Astrocyte (in vitro differentiated cells and primary cell): ENCODE measurements at regions not wholly inside any gene's neighbourhood (a gene's known extent, or its start where the extent isn't known, plus 50 kb on each side); places are given as distances from the start of the nearest gene placed in this dataset.

Experiments used
- DNase-seq: peaks from one replicate; pipeline ENCODE4 v3.0.0-alpha.2; 2010; ENCODE audit warnings: low read depth
- FAIRE-seq: peaks from 2 replicates; lab custom pipeline; 2011; peaks lifted over from hg19 to GRCh38; lab: Jason Lieb, UNC
- H2AFZ ChIP-seq: 2 replicates; pipeline ENCODE4 v1.6.0; 2012; ENCODE audit warnings: low read depth, low read length, inconsistent platforms
- H3K27ac ChIP-seq: 2 replicates; pipeline ENCODE4 v1.5.1; 2011; ENCODE audit warnings: low read depth, low read length, inconsistent platforms
- H3K27me3 ChIP-seq: 2 replicates; pipeline ENCODE4 v1.6.0; 2011; ENCODE audit warnings: low read length, inconsistent platforms; ENCODE audit not compliant: insufficient read depth
- H3K36me3 ChIP-seq: 2 replicates; pipeline ENCODE4 v1.5.1; 2011; ENCODE audit warnings: low read length, inconsistent platforms; ENCODE audit not compliant: insufficient read depth
- H3K4me1 ChIP-seq: 2 replicates; pipeline ENCODE4 v1.5.1; 2011; ENCODE audit warnings: low read length, inconsistent platforms; ENCODE audit not compliant: insufficient read depth
- H3K4me2 ChIP-seq: 2 replicates; pipeline ENCODE4 v1.6.0; 2012; ENCODE audit warnings: low read length, inconsistent platforms
- H3K4me3 ChIP-seq: 2 replicates; pipeline ENCODE4 v1.5.1; 2011; ENCODE audit warnings: low read depth, mild to moderate bottlenecking, low read length, inconsistent platforms; ENCODE audit not compliant: insufficient read depth
- H3K79me2 ChIP-seq: 2 replicates; pipeline ENCODE4 v1.6.0; 2012; ENCODE audit warnings: mild to moderate bottlenecking, low read length, inconsistent platforms; ENCODE audit not compliant: insufficient read depth
- H3K9ac ChIP-seq: 2 replicates; pipeline ENCODE4 v1.6.0; 2012; ENCODE audit warnings: mild to moderate bottlenecking, low read length, inconsistent platforms
- H3K9me3 ChIP-seq: 2 replicates; pipeline ENCODE4 v1.5.1; 2012; ENCODE audit warnings: low read depth, mild to moderate bottlenecking, low read length, inconsistent platforms; ENCODE audit not compliant: insufficient read depth
- H4K20me1 ChIP-seq: 2 replicates; pipeline ENCODE4 v1.6.0; 2012; ENCODE audit warnings: low read length, inconsistent platforms; ENCODE audit not compliant: insufficient read depth
- H3K27ac Mint-ChIP-seq: one replicate; pipeline ENCODE4 v1.8.0; 2021; ENCODE audit warnings: mild to moderate bottlenecking, mixed read lengths; ENCODE audit not compliant: unreplicated experiment
- H3K27me3 Mint-ChIP-seq: one replicate; pipeline ENCODE4 v1.8.0; 2021; ENCODE audit warnings: low read depth, mixed read lengths; ENCODE audit not compliant: unreplicated experiment
- H3K36me3 Mint-ChIP-seq: one replicate; pipeline ENCODE4 v1.8.0; 2021; ENCODE audit warnings: low read depth, mixed read lengths; ENCODE audit not compliant: unreplicated experiment
- H3K4me1 Mint-ChIP-seq: one replicate; pipeline ENCODE4 v1.8.0; 2021; ENCODE audit warnings: low read depth, mixed read lengths; ENCODE audit not compliant: unreplicated experiment
- H3K4me3 Mint-ChIP-seq: one replicate; pipeline ENCODE4 v1.8.0; 2021; ENCODE audit warnings: mild to moderate bottlenecking, moderate library complexity, mixed read lengths; ENCODE audit not compliant: unreplicated experiment
- H3K9me3 Mint-ChIP-seq: one replicate; pipeline ENCODE4 v1.8.0; 2021; ENCODE audit warnings: mild to moderate bottlenecking, mixed read lengths; ENCODE audit not compliant: unreplicated experiment
- EZH2 ChIP-seq: IDR thresholded peaks from 2 replicates; pipeline ENCODE4 v1.6.1; 2012; ENCODE audit warnings: mild to moderate bottlenecking, low read length, inconsistent platforms; ENCODE audit not compliant: insufficient read depth
- TF ChIP-seq, protein P1 (sequence below): IDR thresholded peaks from 2 replicates; pipeline ENCODE4 v1.5.1; 2011; ENCODE audit warnings: low read depth, mild to moderate bottlenecking, inconsistent platforms, low read length, moderate library complexity; ENCODE audit not compliant: insufficient read depth

DNA sequence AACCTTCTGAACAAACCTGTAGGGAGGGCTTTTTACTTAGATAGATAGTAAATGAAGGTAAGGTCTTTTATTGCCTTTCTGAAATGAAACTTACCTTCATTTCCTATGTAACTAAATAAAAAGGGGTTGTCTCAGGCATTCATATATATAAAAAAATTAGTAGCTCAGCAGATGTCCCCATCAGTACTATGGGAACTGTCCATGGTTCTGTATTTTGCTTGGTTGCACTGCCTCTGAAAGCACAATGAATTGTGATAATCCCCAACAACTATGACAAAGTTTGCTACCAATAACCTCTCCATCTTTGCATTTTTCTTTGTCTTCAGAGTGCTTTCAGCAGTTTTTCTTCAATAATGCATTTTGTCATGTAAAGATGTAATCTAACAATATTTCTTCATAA lies 222.4 kb downstream of the SLIT2 start:
- Histone ChIP-seq H3K4me2 (no peak overlapping the region), H3K9me3 (no peaks in the 10 kb centered on the region), H4K20me1 (no peaks in the 10 kb centered on the region), H3K4me3 (no peak overlapping the region), H3K4me1 (no peaks in the 10 kb centered on the region), H2AFZ (no peak overlapping the region), H3K9ac (no peak overlapping the region), H3K36me3 (no peaks in the 10 kb centered on the region), H3K27ac (no peak overlapping the region), H3K27me3 (no peaks in the 10 kb centered on the region), H3K79me2 (no peaks in the 10 kb centered on the region)
- DNase-seq (no peak), FAIRE-seq (peak; percentile 68)
- no peaks in the 10 kb centered on the region for H3K27me3 Mint-ChIP-seq
- no peaks in the 10 kb centered on the region for H3K4me1 Mint-ChIP-seq
- H3K27ac Mint-ChIP-seq = no peak overlapping the region
- H3K36me3 Mint-ChIP-seq = no peaks in the 10 kb centered on the region
- no peaks in the 10 kb centered on the region for H3K9me3 Mint-ChIP-seq
- TF ChIP-seq, protein P1, sequence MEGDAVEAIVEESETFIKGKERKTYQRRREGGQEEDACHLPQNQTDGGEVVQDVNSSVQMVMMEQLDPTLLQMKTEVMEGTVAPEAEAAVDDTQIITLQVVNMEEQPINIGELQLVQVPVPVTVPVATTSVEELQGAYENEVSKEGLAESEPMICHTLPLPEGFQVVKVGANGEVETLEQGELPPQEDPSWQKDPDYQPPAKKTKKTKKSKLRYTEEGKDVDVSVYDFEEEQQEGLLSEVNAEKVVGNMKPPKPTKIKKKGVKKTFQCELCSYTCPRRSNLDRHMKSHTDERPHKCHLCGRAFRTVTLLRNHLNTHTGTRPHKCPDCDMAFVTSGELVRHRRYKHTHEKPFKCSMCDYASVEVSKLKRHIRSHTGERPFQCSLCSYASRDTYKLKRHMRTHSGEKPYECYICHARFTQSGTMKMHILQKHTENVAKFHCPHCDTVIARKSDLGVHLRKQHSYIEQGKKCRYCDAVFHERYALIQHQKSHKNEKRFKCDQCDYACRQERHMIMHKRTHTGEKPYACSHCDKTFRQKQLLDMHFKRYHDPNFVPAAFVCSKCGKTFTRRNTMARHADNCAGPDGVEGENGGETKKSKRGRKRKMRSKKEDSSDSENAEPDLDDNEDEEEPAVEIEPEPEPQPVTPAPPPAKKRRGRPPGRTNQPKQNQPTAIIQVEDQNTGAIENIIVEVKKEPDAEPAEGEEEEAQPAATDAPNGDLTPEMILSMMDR = no peak
- TF ChIP-seq EZH2 = no peak
- no peak overlapping the region for H3K4me3 Mint-ChIP-seq

DNA sequence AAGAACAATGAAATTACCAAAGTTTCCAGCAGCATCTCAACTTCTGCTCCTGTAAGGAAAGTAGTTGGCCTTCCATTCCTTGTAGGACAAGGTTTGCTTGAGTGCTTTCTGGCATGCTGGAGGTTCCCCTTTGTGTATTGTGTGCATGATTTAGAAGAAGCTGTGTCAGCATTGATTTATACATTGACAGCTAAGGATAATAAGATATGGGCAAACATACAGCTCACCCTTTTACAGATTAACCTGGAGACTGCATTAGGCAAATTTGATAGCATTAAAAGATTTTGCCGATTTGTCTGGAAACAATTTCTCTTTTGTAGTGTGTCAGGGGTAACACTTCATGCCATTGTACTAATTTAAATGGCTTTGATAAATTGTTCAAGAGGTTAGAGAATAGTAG lies 221.8 kb upstream of the PACRGL start:
- Histone ChIP-seq H3K36me3 (no peaks in the 10 kb centered on the region), H4K20me1 (no peaks in the 10 kb centered on the region), H3K4me1 (no peaks in the 10 kb centered on the region), H3K4me3 (no peak overlapping the region), H2AFZ (no peak overlapping the region), H3K27ac (no peak overlapping the region), H3K9me3 (no peaks in the 10 kb centered on the region), H3K9ac (no peak overlapping the region), H3K27me3 (no peaks in the 10 kb centered on the region), H3K4me2 (no peak overlapping the region), H3K79me2 (no peaks in the 10 kb centered on the region)
- H3K4me1 Mint-ChIP-seq = no peaks in the 10 kb centered on the region
- no peaks in the 10 kb centered on the region for H3K9me3 Mint-ChIP-seq
- H3K36me3 Mint-ChIP-seq = no peaks in the 10 kb centered on the region
- no peak for FAIRE-seq
- no peak overlapping the region for H3K27ac Mint-ChIP-seq
- no peaks in the 10 kb centered on the region for H3K27me3 Mint-ChIP-seq
- no peak overlapping the region for H3K4me3 Mint-ChIP-seq
- no peak for DNase-seq
- TF ChIP-seq EZH2 = no peak
- TF ChIP-seq, protein P1 = no peak

DNA sequence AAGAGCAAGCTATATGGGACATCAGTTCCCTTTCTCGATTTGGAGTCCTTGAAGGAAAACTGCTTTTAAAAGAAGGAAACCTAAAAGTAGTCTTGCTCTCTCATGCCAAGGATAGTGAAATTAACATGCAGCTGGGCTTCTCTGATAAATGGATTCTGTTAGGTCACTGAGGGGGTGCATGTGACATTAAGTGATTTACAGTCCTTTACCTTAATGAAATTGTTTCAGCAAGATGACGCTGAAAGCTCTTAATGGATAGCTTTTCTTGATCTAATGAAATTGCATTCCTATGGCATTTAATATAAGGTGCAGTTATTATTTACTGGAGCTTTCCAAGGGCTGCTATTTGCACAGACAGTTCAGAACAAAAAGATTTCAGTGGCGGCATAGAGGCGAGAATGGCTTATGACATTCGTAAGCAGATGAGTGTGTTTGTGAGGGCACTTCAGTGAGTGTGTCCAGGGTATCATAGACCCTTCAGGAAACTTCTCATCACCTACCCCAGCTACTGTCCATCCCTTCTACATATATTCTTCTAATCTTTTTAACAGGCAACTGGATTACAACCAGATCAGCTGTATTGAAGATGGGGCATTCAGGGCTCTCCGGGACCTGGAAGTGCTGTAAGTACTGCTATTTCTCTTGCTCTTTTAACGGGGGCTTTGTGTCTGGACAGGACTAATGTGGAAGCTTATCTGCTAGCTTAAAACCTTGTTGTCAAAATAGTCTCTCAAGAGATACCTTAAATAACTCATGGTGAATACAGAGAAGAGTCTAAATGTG lies 219.9 kb upstream of the PACRGL start:
- no peaks in the 10 kb centered on the region for H3K4me1 ChIP-seq
- H3K9ac ChIP-seq = no peak overlapping the region
- TF ChIP-seq, protein P1 = no peak
- TF ChIP-seq EZH2 = no peak
- H3K27ac Mint-ChIP-seq = no peak overlapping the region
- H3K9me3 ChIP-seq = no peaks in the 10 kb centered on the region
- no peaks in the 10 kb centered on the region for H3K36me3 Mint-ChIP-seq
- no peak overlapping the region for H2AFZ ChIP-seq
- no peaks in the 10 kb centered on the region for H3K79me2 ChIP-seq
- DNase-seq (no peak), FAIRE-seq (no peak)
- H3K4me3 ChIP-seq = no peak overlapping the region
- H3K27ac ChIP-seq = no peak overlapping the region
- H3K4me2 ChIP-seq = no peak overlapping the region
- no peaks in the 10 kb centered on the region for H3K4me1 Mint-ChIP-seq
- no peak overlapping the region for H3K4me3 Mint-ChIP-seq
- H3K36me3 ChIP-seq = no peaks in the 10 kb centered on the region
- no peaks in the 10 kb centered on the region for H3K27me3 ChIP-seq
- no peaks in the 10 kb centered on the region for H3K27me3 Mint-ChIP-seq
- no peaks in the 10 kb centered on the region for H4K20me1 ChIP-seq
- H3K9me3 Mint-ChIP-seq = no peaks in the 10 kb centered on the region
